22Rv1 (cell line): ENCODE measurements at regions not wholly inside any gene's neighbourhood (a gene's known extent, or its start where the extent isn't known, plus 50 kb on each side); places are given as distances from the start of the nearest gene placed in this dataset.

Experiments
- H3K27ac ChIP-seq: fragments of 450-650 bp; 2 replicates; pipeline ENCODE4 v1.5.1; 2017
- CTCF ChIP-seq: fragments of 450-650 bp; IDR thresholded peaks from 2 replicates; pipeline ENCODE4 v1.5.1; 2017; ENCODE audit warnings: mild to moderate bottlenecking
- ZFX ChIP-seq: fragments of 450-650 bp; IDR thresholded peaks from 2 replicates; pipeline ENCODE4 v1.6.1; 2017; ENCODE audit warnings: antibody characterized with exemption, borderline replicate concordance

- no peak overlapping the region for H3K27ac ChIP-seq
- TF ChIP-seq CTCF (no peak), ZFX (no peak)
Measured at GRCh38 chr2:120913972-120914838, 178.5 kb downstream of the GLI2 start.

- no peak overlapping the region for H3K27ac ChIP-seq
- TF ChIP-seq CTCF (no peak), ZFX (no peak)
Measured at GRCh38 chr2:120914839-120915521, 179.3 kb downstream of the GLI2 start.

DNA sequence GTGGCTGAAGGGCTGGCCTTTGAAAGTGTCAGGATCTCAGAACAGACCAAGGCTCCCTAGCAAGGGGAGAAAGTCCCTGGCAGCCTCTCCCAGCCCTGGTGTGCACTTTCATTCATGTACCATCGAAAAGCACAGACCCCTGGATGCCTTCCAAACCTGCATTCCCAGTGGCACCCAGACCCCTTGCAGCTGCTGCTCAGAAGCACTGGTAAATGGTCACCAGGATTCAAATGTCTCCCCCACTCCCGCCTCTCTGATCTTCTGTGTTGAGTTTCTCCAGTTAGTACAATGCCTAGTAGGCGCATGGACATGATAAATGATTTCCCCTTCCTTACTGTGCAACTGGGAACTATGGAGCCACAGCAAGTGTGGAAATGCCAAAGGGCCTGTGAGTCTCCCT is 180.0 kb downstream of the GLI2 start:
- TF ChIP-seq ZFX (no peak), CTCF (no peak)
- H3K27ac ChIP-seq = no peak overlapping the region

GRCh38 chr2:120916446-120916845 is 180.8 kb downstream of the GLI2 start:
- TF ChIP-seq ZFX (no peak), CTCF (no peak)
- H3K27ac ChIP-seq = no peak overlapping the region

DNA sequence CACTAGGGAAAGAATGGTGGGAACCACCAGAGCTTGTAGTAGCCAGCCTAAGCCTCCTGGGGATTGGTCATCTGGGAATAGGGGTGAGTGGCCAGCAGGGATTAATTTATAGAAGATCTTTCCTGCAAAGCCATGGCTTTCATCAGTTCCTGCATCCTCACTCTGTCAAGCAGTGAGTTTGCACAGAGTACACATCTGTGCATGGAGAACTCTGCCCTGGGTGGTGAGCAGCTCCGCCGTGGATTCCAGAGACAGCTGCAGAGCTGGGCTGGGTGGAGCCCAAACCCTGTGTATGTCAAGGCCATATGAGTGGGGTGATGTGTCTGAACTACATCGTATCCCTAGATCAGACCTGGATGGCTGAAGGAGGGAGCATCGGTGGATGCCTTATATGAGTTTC is 182.2 kb downstream of the GLI2 start:
- no peak overlapping the region for H3K27ac ChIP-seq
- TF ChIP-seq CTCF (no peak), ZFX (no peak)

DNA sequence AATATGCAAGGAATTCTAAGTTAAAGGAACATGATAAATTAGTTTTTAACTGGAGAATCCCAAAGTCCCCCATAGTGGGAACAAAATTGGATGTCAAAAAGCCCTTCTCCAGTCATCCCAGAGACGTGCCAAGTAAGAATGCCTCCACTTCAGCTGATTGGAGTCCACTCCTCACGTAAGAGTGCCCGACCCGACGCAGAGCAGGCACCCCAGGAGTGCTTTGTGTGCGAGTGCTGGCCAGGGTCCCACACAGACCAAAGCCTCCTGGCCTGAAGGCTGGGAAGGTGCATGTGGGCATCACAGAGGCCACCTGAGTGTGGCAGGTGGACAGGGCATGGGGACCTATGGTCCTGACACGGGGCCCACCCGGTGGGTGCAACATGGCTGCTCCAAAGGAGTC is 183.5 kb downstream of the GLI2 start:
- TF ChIP-seq ZFX (no peak), CTCF (no peak)
- H3K27ac ChIP-seq = no peak overlapping the region

- TF ChIP-seq ZFX (no peak), CTCF (no peak)
- H3K27ac ChIP-seq = no peak overlapping the region
Measured at GRCh38 chr2:120919771-120920453, 184.2 kb downstream of the GLI2 start.
